C4-2B (cell line): ENCODE measurements at regions not wholly inside any gene's neighbourhood (a gene's known extent, or its start where the extent isn't known, plus 50 kb on each side); places are given as distances from the start of the nearest gene placed in this dataset.

Source experiments
- ZFX ChIP-seq: fragments of 450-650 bp; IDR thresholded peaks from 2 replicates; pipeline ENCODE4 v1.6.1; 2017
- TF ChIP-seq, protein P1 (sequence below): fragments of 450-650 bp; conservative IDR thresholded peaks from 2 replicates; pipeline ENCODE4 v1.5.1; 2017; ENCODE audit warnings: mild to moderate bottlenecking

DNA sequence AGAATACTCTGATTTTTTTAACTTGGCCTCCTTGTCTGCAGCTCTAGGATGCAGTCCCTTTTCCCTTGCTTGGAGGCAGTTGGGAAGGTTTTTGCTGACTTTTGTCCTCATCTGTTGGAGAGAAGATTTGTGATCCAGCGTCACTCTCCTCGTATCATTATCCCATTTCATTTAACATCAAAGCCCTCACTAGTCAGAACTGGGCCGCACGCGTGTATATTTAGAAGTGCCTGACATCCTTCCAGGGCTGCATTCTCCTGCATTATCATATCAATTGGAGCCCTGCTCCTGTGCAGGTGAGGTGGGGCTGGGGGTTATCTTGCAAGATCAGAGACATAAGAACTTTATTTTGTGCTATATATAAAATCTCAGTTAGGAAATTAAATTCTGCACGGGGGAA, 435.1 kb upstream of the HS6ST1 start:
- TF ChIP-seq, protein P1, sequence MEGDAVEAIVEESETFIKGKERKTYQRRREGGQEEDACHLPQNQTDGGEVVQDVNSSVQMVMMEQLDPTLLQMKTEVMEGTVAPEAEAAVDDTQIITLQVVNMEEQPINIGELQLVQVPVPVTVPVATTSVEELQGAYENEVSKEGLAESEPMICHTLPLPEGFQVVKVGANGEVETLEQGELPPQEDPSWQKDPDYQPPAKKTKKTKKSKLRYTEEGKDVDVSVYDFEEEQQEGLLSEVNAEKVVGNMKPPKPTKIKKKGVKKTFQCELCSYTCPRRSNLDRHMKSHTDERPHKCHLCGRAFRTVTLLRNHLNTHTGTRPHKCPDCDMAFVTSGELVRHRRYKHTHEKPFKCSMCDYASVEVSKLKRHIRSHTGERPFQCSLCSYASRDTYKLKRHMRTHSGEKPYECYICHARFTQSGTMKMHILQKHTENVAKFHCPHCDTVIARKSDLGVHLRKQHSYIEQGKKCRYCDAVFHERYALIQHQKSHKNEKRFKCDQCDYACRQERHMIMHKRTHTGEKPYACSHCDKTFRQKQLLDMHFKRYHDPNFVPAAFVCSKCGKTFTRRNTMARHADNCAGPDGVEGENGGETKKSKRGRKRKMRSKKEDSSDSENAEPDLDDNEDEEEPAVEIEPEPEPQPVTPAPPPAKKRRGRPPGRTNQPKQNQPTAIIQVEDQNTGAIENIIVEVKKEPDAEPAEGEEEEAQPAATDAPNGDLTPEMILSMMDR: no peak
- TF ChIP-seq ZFX: no peak
